ENCODE measurements at regions not wholly inside any gene's neighbourhood (a gene's known extent, or its start where the extent isn't known, plus 50 kb on each side); places are given as distances from the start of the nearest gene placed in this dataset.
"Not testable (repeated sequence)": the region's sequence is repeated elsewhere in the genome, so short reads cannot be mapped to it uniquely, and the experiment has no call there.

DNA sequence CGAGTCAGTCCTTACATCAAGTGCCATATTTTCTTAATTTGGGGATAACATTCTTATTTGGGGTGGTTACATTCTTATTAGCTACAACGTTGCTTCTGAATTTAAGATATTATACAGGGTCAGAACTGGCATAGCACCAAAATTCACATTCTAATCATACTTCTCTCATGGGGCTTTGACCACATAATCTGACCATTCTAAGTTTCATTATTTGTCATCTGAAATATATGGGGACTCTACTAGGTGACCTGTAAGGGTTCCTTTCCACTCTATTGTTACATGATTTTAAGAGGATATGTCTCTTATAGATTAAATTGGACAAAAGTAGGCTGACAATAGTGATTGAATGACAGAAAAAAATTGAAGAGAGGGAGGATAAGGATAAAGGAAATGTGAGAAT is 536.5 kb downstream of the KCTD12 start:
- DNase-seq (ENCODE audit: low read depth), result peak; percentile 0

DNA sequence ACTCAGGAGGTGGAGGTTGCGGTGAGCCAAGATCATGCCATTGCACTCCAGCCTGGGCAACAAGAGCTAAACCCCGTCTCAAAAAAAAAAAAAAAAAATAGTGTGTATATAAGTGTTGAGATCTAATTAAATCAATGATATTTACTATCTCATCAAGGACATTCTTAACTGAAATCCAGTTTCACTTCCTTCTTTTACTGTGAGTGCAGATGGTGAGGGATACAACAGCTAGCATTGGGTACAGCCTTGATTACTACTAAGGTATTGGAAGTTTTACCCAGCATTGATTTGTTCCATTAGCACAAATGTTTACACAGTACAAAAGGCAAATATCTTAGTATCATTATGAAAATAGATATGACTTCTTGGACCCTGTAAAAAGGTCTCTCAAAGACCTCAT is 546.6 kb downstream of the KCTD12 start:
- DNase-seq (ENCODE audit: low read depth), result no peak

DNA sequence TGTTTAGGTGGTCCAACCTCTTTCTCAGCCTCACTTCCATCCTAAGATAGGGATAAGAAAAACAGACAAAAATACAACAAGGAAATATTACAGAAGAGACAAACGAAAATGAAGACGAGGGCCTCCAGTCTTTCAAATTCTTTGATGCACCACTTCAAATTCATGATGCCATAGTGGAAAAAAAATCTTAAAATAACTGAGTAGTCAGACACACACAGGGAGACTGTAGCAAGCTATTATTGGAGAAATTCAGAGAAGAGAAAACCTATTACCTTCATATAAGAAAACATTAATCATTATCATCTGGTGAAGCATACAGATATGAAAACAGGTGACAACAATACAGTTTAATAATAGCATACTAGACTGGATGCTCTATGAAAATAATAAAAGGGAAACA is 548.2 kb downstream of the KCTD12 start:
- DNase-seq (ENCODE audit: low read depth), result no peak

DNA sequence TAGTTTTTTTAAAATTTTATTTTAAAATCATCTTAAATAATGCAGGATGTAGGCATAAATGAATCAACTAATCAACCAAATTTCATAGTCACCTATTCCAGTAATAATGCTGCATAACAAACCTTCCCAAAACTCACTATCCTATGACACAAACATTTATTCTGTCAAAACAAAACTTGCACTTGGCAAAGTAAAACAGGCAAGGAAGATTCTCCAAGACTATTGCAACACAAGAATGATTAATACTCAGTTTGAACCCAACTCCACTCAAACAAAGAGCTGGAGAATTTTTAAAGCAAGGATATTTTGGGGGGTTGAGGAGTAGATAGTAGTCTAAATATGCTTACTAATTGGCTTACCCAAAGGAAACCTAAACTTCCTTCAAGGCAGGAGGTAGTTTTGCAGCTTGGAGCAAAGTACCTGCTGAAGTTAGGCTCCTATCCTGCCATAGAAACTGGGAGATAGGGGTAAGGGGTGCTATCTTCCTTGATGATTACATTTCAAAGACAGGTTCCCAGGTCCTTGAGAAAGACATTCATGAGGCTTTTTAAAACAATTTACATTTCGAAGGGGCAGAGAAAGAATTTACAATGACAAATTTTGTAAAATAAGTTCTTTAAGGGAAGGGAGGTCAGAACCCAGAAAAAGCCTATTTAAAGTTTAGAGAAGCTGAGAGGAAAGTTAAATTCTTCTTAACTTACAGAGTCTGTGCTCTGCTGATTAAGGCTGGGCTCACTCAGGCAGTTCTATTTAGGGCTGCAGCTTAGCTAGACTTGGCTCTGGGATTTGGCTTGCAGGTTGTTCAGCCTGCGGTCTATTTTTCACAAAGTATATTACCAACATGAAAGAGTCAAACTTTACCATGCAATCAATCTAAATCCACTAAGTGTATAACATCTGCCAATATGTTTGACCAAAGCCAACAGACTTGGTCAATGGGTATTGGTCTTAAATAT is 549.0 kb downstream of the KCTD12 start:
- DNase-seq (ENCODE audit: low read depth), result no peak

DNA sequence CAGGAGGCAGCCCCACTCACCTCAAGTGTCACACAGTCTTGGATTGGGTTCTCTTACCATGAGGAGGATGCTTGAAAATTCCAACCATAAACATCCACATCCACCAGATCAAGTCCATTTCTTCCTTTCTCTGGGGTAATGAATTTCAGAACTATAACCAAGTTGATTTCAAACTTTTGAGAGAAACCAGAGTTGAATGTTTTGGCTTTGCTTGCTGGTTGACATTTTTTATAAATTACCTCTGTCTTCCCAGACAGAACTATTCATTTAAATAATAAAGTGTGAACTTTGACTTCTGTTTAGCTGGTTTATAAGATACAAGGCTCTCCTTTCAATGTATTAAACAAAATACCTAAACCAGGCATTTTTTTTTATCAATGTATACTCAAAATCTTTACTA is 550.7 kb downstream of the KCTD12 start:
- DNase-seq (ENCODE audit: low read depth), result no peak

DNA sequence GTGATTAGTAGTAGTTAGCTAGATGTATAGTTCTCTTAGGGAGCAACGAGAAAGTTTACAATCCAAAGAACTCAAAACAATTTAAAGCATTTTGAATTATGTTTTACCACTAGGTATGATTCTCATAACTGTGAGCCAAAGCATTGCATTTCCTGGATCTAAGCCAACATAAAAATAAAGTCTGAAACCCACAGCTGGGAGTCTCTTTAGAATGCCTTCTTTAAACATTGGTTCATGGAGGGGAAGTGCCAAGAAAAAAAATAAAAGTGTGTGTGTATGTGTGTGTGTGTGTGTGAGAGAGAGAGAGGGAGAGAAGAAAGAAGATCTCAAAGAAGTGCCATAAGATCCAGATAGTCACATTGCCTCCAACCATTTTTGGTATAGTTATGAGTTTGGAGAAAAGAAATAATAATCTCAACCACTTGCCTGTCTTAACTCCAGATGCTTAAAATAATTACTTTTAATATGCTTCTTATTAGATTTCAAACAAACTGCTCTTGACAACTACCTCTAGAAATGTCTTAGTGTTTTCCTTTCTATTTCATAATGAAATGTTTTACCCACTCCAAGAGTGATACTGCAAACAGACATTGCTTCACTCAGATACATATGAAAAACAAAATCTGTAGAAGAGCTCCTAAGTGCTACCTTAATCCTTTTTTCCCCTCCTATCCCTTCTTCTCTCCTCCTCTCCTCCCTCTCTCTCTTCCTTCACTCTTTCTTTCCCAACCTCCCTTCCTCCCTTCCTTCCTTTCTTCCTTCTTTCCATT is 554.1 kb downstream of the KCTD12 start:
- no peak for DNase-seq (ENCODE audit: low read depth)

DNA sequence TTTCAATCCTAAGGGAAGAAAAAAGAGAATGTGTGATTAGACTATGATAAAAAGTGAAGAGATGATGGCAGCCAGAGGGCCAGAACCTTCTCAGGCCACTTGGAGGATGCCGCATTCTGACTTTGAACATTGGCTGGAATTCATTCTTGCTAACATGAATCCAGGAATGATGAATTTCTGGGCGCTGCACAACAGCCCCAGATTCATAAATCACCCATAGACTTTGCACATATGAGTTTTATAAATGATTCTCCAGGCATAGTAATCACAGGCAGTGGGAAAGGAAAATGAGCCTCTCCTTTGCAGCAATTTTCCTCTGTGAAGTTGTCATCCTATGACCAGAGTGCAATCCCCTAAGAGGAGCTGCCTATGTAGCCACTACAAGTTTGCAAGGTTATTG is 555.4 kb downstream of the KCTD12 start:
- DNase-seq (ENCODE audit: low read depth), result no peak

DNA sequence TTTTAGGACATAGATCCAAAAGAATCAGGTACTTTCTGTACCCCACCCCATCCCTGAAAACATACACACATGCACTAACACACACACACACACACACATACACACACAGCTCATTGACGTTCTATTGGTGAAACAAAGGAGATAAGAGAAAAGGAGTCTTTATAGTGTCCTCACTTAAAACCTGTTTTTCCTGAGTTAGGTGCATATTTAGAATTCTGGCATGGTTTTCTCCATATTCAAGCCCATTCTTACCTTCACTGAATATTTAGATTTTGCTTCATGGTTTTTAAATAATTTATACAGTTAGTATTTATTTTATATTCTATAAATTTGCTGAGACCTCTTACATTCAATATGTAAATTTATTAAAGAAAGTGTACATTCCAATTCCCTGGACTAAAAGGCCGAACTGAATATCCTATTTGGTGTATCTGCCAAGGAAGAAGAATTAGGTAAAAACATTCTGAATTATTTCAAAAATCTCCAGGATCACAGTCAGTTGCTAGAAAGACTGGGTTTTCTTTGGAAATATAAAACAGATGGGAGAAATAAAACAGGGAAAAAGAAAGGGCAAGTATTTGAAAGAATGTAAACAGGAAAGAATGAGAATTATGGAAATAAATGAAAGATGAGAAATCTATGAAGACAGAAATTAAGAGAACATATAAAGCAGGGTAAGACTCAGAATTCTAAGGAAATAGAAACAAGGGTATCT is 556.2 kb downstream of the KCTD12 start:
- DNase-seq (ENCODE audit: low read depth), result no peak

DNA sequence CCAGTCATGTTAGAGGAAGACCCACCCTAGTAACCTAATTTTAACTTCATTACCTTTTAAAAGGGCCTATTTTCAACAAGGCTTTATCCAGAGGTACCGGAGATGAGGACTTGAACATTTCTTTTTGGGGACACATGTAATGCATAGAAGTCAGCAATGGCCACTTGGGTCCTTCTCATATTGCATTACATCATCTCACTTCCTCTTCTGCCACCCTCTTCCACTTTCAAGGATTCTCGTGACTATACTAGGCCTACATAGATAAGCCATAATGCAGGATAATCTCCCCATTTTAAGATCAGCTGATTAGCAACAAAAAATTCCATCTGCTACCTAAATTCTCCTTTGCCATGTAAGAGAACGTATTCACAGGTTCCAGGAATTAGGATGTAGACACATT is 557.2 kb downstream of the KCTD12 start:
- no peak for DNase-seq (ENCODE audit: low read depth)

DNA sequence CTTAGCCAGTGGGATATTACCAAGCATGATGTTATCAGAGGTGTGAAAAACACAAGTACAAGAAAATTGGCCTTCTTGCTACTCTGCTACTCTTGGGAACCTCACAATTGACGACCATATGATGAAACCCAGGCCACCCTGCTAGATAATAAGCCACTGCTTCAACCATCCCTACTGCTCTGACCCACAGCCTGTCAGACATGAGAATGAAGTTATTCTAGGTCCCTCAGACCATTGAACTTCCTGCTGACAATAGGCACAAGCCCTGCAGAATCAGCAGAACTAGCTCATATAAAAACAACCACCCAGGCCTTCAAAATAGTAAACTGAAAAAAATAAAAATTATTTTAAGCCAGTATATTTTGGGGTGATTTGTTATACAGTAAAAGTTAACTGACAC is 559.9 kb downstream of the KCTD12 start:
- no peak for DNase-seq (ENCODE audit: low read depth)

DNA sequence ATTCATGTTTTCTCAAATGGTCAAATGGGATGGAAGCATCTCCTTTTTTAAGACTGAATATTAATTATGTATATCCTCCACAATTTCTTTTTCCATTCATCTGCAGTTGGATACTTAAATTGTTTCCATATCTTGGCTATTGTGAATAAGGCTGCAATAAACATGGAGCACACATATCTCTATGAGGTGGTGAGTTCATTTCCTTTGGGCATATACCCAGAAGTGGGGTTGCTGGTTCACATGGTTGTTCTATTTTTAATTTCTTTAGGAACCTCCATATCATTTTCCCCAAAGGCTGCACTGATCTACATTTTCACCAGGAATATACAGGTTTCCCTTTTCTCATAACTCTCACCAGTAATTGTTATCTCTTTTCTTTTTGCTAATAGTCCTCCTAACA is 566.3 kb downstream of the KCTD12 start:
- no peak for DNase-seq (ENCODE audit: low read depth)

DNA sequence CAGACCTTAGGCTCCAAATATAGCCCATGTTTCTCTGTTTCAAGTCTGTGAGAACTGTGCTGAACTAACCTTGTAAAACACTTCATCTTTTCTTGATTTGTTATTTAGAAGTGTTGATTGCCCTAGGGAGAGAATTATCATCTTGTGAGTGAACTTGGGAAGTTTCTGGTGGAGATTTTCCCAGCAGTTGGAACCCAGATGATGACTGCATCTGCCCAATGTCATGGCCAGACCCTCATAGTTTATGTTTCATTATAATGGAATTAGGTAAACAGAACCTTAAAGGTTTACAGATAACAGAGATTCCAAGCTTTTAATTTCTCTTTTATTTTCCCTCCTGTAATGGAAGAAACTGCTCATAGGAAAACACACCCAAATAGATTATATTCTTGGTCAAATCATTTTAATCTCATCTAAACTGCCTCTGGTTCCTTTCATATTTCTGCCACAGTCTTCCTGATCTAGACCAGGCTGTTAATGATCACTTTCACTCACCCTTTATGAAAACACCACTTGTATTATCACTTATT is 569.1 kb downstream of the KCTD12 start:
- DNase-seq (ENCODE audit: low read depth), result no peak

DNA sequence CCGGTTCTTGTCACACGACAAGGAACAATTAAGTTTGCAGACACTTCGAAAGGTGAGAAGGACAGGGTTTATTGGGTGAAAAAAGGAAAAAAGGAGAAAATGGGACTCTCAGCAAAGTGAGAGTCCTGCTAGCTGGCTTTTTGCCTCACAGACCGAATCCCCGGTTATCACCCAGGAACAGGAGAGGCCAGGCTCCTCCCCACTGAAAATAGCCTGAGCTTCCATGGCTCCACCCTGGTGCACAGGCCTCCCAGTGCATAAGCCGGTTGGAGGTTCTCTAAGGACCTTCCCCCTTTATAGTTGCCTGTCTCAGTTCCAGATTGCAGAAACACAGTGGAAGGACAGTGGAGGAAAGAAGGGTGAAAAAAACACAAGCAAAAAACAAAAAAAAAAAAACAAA is 571.7 kb downstream of the KCTD12 start:
- no peak for DNase-seq (ENCODE audit: low read depth)

DNA sequence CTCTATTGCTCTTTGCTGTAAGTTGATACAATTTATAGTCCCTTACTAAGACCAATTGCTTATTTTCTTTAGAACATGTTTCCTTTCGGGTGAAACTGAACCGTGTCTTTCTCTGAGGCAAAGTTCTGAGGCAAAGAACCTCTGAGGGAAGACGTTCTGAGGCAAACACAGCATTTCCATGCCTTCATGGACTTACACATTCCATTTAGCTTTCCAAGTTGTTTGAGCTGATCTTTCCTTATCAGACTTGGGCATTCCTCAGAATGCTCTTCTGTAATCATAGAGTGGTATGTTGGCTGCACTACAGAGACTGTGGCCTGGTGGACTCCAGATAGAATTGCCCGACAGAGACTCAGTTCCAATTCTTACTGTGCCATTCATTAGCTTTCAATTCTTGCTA is 579.1 kb downstream of the KCTD12 start:
- DNase-seq (ENCODE audit: low read depth), result no peak

DNA sequence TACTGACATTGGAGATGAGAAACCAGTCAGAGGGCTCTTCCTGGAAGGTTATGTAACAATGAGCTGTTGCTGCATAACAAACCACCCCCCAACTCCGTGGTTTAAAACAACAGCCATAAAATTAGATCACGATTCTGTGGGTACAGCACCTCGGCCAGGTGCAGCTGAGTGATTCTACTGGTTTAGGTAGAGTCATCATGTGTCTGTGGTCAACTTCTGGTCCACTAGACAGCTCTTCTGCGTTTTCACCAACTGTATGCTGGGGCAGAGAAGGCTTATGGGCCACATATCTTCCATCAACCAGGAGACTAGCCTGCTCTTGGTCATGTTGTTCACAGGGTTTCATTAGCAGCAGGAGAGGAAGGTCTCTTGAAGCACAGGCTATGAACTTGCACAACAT is 585.5 kb downstream of the KCTD12 start:
- DNase-seq (ENCODE audit: low read depth), result no peak

DNA sequence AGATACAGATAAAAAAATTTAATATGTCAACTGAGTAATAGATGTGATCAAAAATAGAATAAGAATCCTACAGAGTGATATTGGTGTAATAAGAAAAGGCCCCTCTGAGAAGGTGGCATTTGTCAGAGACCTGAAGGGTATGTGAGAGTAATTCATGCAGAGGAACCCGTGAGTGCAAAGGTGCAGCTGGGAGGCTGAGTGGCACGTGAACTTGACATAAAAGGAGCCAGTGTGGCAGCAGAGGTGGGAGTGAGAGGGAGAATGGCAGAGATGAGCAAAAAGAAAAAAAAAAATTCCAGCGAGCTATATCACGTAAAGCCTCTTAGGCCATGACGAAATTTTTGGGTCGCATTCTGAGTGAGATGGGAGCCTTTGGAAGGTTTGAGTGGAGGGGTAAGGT is 588.9 kb downstream of the KCTD12 start:
- DNase-seq (ENCODE audit: low read depth), result no peak

DNA sequence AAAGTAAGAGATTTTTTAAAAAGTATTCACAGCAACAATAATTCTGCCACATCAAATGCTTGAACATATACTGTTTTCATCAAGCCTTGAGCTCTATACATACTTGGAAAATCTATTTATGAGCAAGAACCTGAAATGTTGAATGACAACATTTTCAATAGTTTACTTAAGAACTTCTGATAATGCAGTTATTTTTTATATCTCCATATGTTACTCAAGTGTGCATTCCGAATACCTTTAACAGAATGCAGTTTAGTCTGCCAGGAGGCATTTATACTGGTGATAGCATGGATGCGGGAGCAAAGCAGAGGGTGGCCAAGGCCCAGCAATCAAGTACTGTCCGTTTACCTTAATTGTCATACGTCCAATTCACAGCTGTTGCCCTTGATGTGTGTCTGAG is 589.5 kb downstream of the KCTD12 start:
- no peak for DNase-seq (ENCODE audit: low read depth)

DNA sequence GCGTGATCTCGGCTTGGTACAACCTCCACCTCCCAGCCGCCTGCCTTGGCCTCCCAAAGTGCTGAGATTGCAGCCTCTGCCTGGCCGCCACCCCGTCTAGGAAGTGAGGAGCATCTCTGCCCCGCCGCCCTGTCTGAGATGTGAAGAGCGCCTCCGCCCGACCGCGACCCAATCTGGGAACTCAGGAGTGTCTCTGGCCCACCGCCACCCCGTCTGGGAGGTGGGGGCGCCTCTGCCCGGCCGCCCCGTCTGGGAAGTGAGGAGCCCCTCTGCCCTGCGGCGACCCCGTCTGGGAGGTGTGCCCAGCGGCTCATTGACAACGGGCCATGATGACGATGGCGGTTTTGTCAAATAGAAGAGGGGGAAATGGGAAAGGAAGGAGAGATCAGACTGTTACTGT is 591.2 kb downstream of the KCTD12 start:
- DNase-seq (ENCODE audit: low read depth), result not testable (repeated sequence)

DNA sequence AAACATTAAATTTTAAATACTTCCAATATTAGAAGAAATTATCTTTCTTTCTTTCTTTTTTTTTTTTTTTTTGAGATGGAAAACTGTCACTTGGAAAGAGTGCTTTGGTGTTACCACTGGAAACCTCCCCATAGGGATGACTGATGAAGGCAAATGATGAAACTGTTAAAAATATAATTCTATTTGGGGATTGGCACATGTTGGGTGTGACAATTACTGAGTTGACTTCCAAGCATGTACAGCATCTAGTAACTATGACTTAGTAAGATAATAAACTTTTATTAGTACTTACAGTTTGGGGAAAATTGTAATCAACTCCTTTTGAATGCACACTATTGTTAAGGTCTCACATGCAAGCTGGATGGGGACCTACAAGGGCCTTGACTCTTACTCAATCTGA is 592.5 kb downstream of the KCTD12 start:
- DNase-seq (ENCODE audit: low read depth), result no peak

DNA sequence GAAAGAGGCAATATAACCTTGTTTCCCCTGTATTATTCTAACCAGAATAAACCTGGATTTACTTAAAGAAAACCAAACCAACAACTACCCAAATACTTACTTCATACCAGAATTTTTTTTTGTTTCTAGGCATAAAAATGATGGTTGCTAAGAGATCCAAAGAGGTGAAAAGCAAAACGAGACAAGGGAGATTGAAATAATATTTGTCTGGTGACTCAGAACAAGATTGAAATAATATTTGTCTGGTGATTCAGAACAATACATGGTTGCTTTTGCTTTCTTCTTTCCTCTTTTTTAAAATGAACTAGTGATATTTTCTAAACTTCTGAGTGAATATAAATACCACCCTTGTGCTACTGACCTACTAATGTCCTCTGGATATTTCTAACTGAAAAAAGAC is 592.9 kb downstream of the KCTD12 start:
- DNase-seq (ENCODE audit: low read depth), result peak; percentile 36

DNA sequence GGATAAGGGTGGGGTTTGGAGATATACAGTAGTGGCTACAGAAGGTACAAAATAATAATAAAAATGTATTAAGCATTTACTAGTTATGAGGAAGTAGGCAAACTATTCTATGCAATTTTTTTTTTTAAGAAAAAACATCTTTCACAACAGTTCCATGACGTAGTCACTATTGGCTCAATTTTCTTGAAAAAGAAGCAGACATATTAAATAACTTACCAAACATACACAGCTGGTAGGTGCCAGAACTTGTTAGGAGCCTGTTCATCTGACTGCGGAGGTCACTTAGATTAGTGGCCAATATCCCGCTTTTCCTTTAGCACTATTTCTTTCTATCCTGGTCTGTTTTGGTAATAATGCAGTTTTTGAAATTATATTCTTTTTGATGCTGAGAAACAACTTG is 593.5 kb downstream of the KCTD12 start:
- DNase-seq (ENCODE audit: low read depth), result no peak

DNA sequence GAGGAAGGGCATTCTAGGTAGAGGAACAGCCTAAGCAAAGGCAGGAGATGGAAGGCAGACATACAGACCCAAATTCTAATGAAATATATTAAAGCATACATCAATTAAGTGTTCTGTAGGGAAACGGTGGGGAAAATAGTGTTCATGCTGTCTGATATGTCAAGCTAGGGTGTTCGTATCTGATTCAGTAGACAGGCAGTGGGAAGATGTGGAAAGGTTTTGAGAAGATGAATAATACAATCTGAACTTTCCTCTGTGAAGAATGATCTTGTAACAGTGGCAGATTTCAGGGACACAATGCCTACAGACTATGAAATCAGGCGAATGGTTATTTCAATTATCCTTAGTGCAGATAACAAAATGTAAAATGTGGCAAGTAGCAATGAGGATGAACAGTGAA is 594.2 kb downstream of the KCTD12 start:
- no peak for DNase-seq (ENCODE audit: low read depth)

DNA sequence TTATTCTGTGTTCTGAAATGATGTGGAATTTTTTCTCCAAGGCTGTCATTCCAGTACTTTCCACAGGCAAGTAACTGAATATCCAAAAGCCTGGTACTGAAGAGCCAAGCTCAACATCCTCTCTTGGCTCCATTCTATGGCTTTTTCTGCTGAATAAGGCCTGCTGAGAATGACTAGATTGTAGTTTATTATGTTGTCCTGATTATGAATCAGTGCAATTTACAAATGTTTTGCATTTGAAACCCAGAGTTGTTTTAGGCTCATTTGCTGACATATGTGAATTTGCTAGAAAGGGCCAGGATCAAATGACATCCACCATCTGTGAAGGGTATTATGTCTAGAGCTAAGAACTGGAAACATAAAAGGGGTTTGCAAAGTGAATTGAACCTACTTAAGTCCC is 596.6 kb downstream of the KCTD12 start:
- DNase-seq (ENCODE audit: low read depth), result no peak
